Gastroesophageal sphincter (tissue), 4 donors: ENCODE measurements at regions not wholly inside any gene's neighbourhood (a gene's known extent, or its start where the extent isn't known, plus 50 kb on each side); places are given as distances from the start of the nearest gene placed in this dataset.

Source experiments
- ATAC-seq: fragments of 150-250 bp; one replicate; pipeline ENCODE4 v1.9.1; 2016; ENCODE audit warnings: mild to moderate bottlenecking, moderate library complexity
- H3K27ac ChIP-seq, 4 donors: fragments of 200-600 bp; sonication (generic) in 3 of 4; 1 replicate in 3 of 4; 2 replicates in 1 of 4; pipeline ENCODE4 v1.5.1; 2016 to 2019
- H3K27me3 ChIP-seq: fragments of 200-600 bp; sonication (generic); one replicate; pipeline ENCODE4 v1.5.1; 2019
- H3K36me3 ChIP-seq, 2 donors: fragments of 200-600 bp; sonication (generic); one replicate each; pipeline ENCODE4 v1.5.1; 2019; ENCODE audit warnings: control low read depth in 1 of 2
- H3K4me1 ChIP-seq, 3 donors: fragments of 200-600 bp; sonication (generic); 1 replicate in 2 of 3; 2 replicates in 1 of 3; pipeline ENCODE4 v1.5.1; 2016 to 2019; ENCODE audit warnings: control low read depth in 2 of 3
- H3K4me3 ChIP-seq, 2 donors: fragments of 200-600 bp; sonication (generic); one replicate each; pipeline ENCODE4 v1.5.1; 2019; ENCODE audit warnings: mild to moderate bottlenecking in 1 of 2, moderate library complexity in 1 of 2
- H3K9me3 ChIP-seq, 3 donors: fragments of 200-600 bp; sonication (generic); one replicate each; pipeline ENCODE4 v1.5.1; 2017 to 2019; ENCODE audit warnings: control low read depth in 2 of 3
- EP300 ChIP-seq: sonication (generic); formaldehyde crosslinking; IDR thresholded peaks from one replicate; pipeline ENCODE4 v1.6.1; 2017; ENCODE audit warnings: antibody characterized with exemption, mild to moderate bottlenecking
- POLR2A ChIP-seq, 2 donors: fragments of 450-650 bp; IDR thresholded peaks; one replicate each; pipeline ENCODE4 v1.6.1; 2017; ENCODE audit warnings: antibody characterized with exemption in 2 of 2, mild to moderate bottlenecking in 2 of 2, moderate library complexity in 1 of 2
- POLR2AphosphoS5 ChIP-seq: sonication (generic); formaldehyde crosslinking; IDR thresholded peaks from one replicate; pipeline ENCODE4 v1.6.1; 2017; ENCODE audit warnings: antibody characterized with exemption
- WGBS, 2 donors: methylation state at CpG; one replicate each; pipeline ENCODE4 v1.1.5; 2018; ENCODE audit warnings: low coverage in 1 of 2; 5-methylcytosine and 5-hydroxymethylcytosine counted together
- TF ChIP-seq, protein P1 (sequence below), 4 experiments: fragments of 200-600 bp in 2 of 4; fragments of 450-650 bp in 2 of 4; sonication (generic) in 1 of 4; IDR thresholded peaks; one replicate each; pipeline ENCODE4 v1.5.1; 2017 to 2019; ENCODE audit warnings: antibody characterized with exemption in 4 of 4, mild to moderate bottlenecking in 2 of 4, moderate library complexity in 2 of 4

DNA sequence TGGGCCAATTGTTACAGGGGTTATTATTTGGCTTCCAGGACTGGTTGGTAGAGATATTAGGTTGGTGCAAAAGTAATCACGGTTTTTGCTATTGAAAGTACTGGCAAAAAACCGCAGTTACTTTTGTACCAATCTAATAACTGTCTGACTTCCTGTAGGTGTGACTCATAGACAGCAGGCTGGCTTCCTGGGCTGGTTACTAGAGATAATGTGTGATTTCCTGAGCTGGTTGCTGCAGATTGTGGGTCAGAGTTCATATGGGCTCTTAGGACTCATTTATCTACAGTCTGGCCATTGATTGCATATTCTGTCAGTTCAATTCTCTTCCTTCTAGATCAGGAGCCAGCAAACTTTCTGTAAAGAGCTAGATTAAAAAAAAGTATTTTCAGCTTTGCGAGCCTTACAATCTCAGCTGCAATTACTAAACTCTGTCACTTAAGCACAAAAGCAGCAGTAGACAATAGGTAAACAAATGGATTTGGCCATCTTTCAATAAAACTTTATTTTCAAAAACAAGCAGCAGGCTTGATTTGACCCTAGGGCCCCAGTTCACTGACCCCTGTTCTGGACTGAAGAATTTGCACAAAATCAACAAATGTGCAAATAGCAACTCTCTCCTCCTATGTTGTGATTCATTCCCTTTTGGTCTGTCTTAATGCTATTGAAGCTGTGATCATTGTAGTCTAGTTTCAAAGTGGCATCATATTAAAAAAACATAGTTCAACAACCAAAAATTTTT, 50.8 kb upstream of the BOD1L1 start:
- H3K4me1 ChIP-seq, result no peaks in the 10 kb centered on the region
- H3K4me3 ChIP-seq, result no peak overlapping the region
- no peak for TF ChIP-seq EP300
- TF ChIP-seq, protein P1, sequence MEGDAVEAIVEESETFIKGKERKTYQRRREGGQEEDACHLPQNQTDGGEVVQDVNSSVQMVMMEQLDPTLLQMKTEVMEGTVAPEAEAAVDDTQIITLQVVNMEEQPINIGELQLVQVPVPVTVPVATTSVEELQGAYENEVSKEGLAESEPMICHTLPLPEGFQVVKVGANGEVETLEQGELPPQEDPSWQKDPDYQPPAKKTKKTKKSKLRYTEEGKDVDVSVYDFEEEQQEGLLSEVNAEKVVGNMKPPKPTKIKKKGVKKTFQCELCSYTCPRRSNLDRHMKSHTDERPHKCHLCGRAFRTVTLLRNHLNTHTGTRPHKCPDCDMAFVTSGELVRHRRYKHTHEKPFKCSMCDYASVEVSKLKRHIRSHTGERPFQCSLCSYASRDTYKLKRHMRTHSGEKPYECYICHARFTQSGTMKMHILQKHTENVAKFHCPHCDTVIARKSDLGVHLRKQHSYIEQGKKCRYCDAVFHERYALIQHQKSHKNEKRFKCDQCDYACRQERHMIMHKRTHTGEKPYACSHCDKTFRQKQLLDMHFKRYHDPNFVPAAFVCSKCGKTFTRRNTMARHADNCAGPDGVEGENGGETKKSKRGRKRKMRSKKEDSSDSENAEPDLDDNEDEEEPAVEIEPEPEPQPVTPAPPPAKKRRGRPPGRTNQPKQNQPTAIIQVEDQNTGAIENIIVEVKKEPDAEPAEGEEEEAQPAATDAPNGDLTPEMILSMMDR (IDR thresholded peaks at IDR 0.05), result no peak
- TF ChIP-seq POLR2AphosphoS5, result no peak
- no peak for TF ChIP-seq POLR2A (IDR thresholded peaks at IDR 0.05)
- no peaks in the 10 kb centered on the region for H3K27me3 ChIP-seq
- ATAC-seq, result no peak
- no peaks in the 10 kb centered on the region for H3K36me3 ChIP-seq
- H3K9me3 ChIP-seq, result no peaks in the 10 kb centered on the region
- no peak overlapping the region for H3K27ac ChIP-seq
- 79 to 89% methylated on average over 2 to 3 of the region's 3 CpGs for WGBS, 2 donors

DNA sequence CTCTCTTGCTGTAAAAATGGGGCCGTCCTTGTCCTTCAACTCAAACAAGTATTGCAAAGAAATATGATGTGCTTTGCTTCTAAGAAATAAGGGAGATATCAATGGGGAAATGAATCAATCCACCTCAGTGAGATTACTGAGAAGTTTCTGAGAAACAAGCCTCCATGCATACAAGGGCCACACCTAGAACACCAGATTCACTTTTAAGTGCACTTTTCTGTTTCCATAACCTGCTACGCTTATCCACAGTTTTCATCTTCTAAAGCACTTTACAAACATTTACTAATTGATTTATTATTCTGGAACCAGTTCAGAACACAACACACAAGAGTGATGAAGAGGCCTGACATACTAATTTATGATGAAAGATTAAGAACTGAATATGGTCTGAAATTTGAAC, 54.0 kb upstream of the BOD1L1 start:
- 90 to 93% methylated on average over 1 to 2 of the region's 2 CpGs for WGBS, 2 donors
- Histone ChIP-seq H3K4me1 (no peaks in the 10 kb centered on the region), H3K27me3 (no peaks in the 10 kb centered on the region), H3K36me3 (no peaks in the 10 kb centered on the region), H3K4me3 (no peak overlapping the region), H3K9me3 (peaks cover 0 to 6% (median 0%) of the 10 kb centered on the region in 3 donors), H3K27ac (no peak overlapping the region)
- ATAC-seq, result no peak
- TF ChIP-seq POLR2AphosphoS5 (no peak), EP300 (no peak), POLR2A (IDR thresholded peaks at IDR 0.05) (no peak)
- TF ChIP-seq, protein P1 (IDR thresholded peaks at IDR 0.05), result no peak

DNA sequence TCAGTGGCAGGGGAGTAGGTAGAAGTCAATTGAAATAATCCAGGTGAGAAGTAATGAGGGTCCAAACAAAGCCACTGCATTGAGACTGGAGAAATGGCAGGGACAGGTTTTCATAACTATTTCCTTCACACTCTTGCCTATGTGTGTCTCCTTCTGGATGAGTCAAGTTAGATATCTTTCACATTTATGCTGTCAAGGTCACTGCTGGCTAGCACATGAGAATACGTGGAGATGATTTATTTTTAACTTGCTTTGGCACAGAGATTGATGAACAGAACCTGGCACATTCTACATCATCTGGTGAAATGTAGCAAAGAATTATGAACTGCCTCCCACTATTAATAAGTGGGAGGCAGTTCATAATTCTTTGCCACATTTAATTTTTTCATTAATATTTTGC, 66.7 kb upstream of the BOD1L1 start:
- Histone ChIP-seq H3K27ac (no peak overlapping the region), H3K9me3 (peaks cover 0 to 20% (median 0%) of the 10 kb centered on the region in 3 donors), H3K27me3 (no peaks in the 10 kb centered on the region), H3K4me1 (no peaks in the 10 kb centered on the region), H3K4me3 (no peak overlapping the region), H3K36me3 (no peaks in the 10 kb centered on the region)
- no peak for ATAC-seq
- WGBS, 2 donors, result 27 to 60% methylated on average over 1 of the region's 1 CpG
- TF ChIP-seq, protein P1 (IDR thresholded peaks at IDR 0.05), result no peak
- TF ChIP-seq POLR2A (IDR thresholded peaks at IDR 0.05), result no peak

DNA sequence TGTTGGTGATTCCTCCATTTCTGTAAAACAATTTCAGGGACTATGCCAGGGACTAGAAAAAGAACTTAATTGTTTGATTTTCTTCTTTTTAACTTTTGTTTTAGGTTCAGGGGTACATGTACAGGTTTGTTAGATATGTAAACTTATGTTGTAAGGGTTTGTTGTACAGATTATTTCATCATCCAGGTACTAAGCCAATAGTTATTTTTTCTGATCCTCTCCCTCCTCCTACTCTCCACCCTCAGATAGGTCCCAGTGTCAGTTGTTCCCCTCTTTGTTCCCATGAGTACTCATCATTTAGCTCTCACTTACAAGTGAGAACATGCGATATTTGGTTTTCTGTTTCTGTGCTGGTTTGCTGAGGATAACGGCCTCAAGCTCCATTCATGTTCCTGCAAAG, 70.8 kb upstream of the BOD1L1 start:
- no peak for ATAC-seq
- no peaks in the 10 kb centered on the region for H3K4me1 ChIP-seq
- no peak overlapping the region for H3K27ac ChIP-seq
- 87 to 100% methylated on average over 2 of the region's 2 CpGs for WGBS, 2 donors
- no peaks in the 10 kb centered on the region for H3K36me3 ChIP-seq
- H3K27me3 ChIP-seq, result no peaks in the 10 kb centered on the region
- TF ChIP-seq, protein P1 (IDR thresholded peaks at IDR 0.05), result no peak
- TF ChIP-seq POLR2A (IDR thresholded peaks at IDR 0.05) (no peak), POLR2AphosphoS5 (no peak), EP300 (no peak)
- no peak overlapping the region for H3K4me3 ChIP-seq
- H3K9me3 ChIP-seq, result no peaks in the 10 kb centered on the region
